Stimulated activated CD4-positive, alpha-beta T cell treated with anti-CD3 and anti-CD28 coated beads, Interleukin-15, amount 100 ng/mL, for 1 hour (primary cell): ENCODE measurements at regions not wholly inside any gene's neighbourhood (a gene's known extent, or its start where the extent isn't known, plus 50 kb on each side); places are given as distances from the start of the nearest gene placed in this dataset.

Experiments
- DNase-seq, 2 donors: peaks; one replicate each; pipeline ENCODE4 v3.0.0-alpha.2; 2020; ENCODE audit warnings: low read depth in 1 of 2, low spot score in 1 of 2

GRCh38 chr6:112710710-112711109 lies 363.6 kb downstream of the RFPL4B start:
- DNase-seq, result no peak

GRCh38 chr6:112713402-112713801 lies 366.3 kb downstream of the RFPL4B start:
- no peak for DNase-seq

GRCh38 chr6:112717401-112717800 lies 370.3 kb downstream of the RFPL4B start:
- no peak for DNase-seq

GRCh38 chr6:112717856-112718255 lies 370.7 kb downstream of the RFPL4B start:
- no peak for DNase-seq

GRCh38 chr6:112725541-112726085 lies 378.5 kb downstream of the RFPL4B start:
- DNase-seq, result no peak

- DNase-seq, result no peak
These were observed 388.0 kb downstream of the RFPL4B start for GRCh38 chr6:112735129-112735528.

- DNase-seq, result no peak
These were observed 392.6 kb downstream of the RFPL4B start for GRCh38 chr6:112739766-112740165.

GRCh38 chr6:112743323-112743722 lies 396.2 kb downstream of the RFPL4B start:
- no peak for DNase-seq

GRCh38 chr6:112744827-112745226 lies 397.7 kb downstream of the RFPL4B start:
- DNase-seq, result no peak

GRCh38 chr6:112745765-112746164 lies 398.6 kb downstream of the RFPL4B start:
- no peak for DNase-seq

GRCh38 chr6:112749673-112750072 lies 402.5 kb downstream of the RFPL4B start:
- no peak for DNase-seq

GRCh38 chr6:112752305-112752704 lies 405.2 kb downstream of the RFPL4B start:
- DNase-seq, result no peak

- DNase-seq, result no peak
These were observed 405.7 kb downstream of the RFPL4B start for GRCh38 chr6:112752791-112753190.

GRCh38 chr6:112760831-112761230 lies 413.7 kb downstream of the RFPL4B start:
- DNase-seq, result no peak

- no peak for DNase-seq
These were observed 414.6 kb downstream of the RFPL4B start for GRCh38 chr6:112761740-112762139.

GRCh38 chr6:112764377-112764776 lies 417.2 kb downstream of the RFPL4B start:
- no peak for DNase-seq

- DNase-seq, result no peak
These were observed 423.2 kb downstream of the RFPL4B start for GRCh38 chr6:112770308-112770707.

GRCh38 chr6:112773187-112773586 lies 426.1 kb downstream of the RFPL4B start:
- DNase-seq, result no peak

- no peak for DNase-seq
These were observed 427.2 kb downstream of the RFPL4B start for GRCh38 chr6:112774319-112774718.

GRCh38 chr6:112780498-112781096 lies 433.5 kb downstream of the RFPL4B start:
- DNase-seq, result no peak

GRCh38 chr6:112781241-112781640 lies 434.1 kb downstream of the RFPL4B start:
- DNase-seq, result no peak

- no peak for DNase-seq
These were observed 438.3 kb downstream of the RFPL4B start for GRCh38 chr6:112785408-112785807.

GRCh38 chr6:112786801-112787200 lies 439.7 kb downstream of the RFPL4B start:
- DNase-seq, result no peak
